ENCODE measurements at regions not wholly inside any gene's neighbourhood (a gene's known extent, or its start where the extent isn't known, plus 50 kb on each side); places are given as distances from the start of the nearest gene placed in this dataset.

DNA sequence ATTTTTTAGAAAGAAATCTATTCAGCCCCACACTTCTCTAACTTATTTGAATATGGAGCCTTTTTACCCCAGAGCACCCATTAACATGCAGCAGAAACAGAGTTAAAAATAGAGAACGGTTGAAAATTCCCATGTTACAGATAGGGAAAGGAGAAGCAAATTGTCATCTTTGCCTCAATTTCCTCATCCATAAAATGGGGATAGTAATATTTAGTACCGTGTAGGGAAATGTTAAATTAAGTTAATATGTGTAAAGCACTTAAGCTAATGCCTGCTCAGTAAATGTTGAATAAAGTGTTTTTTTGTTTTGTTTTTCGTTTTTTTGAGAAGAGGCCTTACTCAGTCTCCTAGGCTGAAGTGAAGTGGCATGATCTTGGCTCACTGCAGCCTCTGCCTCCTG is 50.3 kb downstream of the NAV1 start:
- CTCF ChIA-PET: no interaction called here
- H3K4me1 Mint-ChIP-seq: no peaks in the 10 kb centered on the region
- no peak overlapping the region for H3K27ac Mint-ChIP-seq
- peaks cover 26% of the 10 kb centered on the region for H3K27me3 Mint-ChIP-seq
- ATAC-seq: no peak
- H3K9me3 Mint-ChIP-seq (ENCODE audit: low read depth): no peaks in the 10 kb centered on the region
- no peaks in the 10 kb centered on the region for H3K36me3 Mint-ChIP-seq
- H3K4me3 Mint-ChIP-seq: no peak overlapping the region
- DNase-seq: no peak

DNA sequence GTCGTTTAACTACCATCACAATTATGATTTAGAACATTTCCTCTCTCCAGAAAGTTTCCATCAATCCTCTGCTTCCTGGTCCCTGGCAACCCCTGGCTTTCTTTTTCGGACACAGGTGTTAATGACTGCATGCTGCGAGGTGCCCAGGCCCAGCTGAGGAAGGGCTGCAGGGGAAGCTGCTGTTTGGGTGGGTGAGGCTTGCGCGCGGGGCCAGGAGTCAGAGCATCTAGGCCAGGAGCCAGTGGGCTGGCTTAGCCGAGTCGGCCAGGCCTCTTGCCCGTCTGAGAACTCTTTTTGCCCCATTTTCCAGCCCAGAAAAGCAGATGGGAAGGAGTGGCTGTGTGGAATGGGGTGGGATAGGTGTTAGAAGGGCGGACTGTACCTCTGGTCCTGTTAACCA is 51.5 kb downstream of the NAV1 start:
- Mint-ChIP-seq H3K9me3 (ENCODE audit: low read depth) (no peaks in the 10 kb centered on the region), H3K27ac (no peak overlapping the region), H3K27me3 (peaks cover 21% of the 10 kb centered on the region), H3K4me3 (no peak overlapping the region), H3K36me3 (no peaks in the 10 kb centered on the region), H3K4me1 (no peaks in the 10 kb centered on the region)
- CTCF ChIA-PET: no interaction called here
- no peak for DNase-seq
- ATAC-seq: no peak

DNA sequence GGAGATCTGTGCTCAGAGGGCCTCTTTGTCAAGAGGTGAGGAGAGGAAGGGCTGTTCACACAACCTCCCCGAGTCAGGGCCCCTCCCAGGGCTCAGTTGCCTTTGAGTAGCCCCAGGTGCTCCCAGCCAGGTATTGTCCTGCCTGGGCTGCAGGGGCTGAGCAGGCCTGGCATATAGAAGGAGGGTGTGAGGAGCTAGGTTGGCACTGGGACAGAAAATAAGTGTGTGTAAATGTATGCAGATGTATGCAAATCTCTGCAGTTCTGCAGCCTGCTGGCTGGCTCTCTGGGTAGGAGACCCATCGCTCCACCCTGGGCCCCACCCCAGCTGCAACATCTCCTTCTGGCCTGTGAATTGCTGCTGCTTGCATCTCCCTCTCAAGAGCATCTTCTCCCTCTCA is 52.4 kb downstream of the NAV1 start:
- H3K9me3 Mint-ChIP-seq (ENCODE audit: low read depth): no peaks in the 10 kb centered on the region
- no peaks in the 10 kb centered on the region for H3K4me1 Mint-ChIP-seq
- no peak overlapping the region for H3K27ac Mint-ChIP-seq
- ATAC-seq: no peak
- H3K4me3 Mint-ChIP-seq: no peak overlapping the region
- no peak for DNase-seq
- CTCF ChIA-PET: no interaction called here
- H3K36me3 Mint-ChIP-seq: no peaks in the 10 kb centered on the region
- H3K27me3 Mint-ChIP-seq: peaks cover 14% of the 10 kb centered on the region

DNA sequence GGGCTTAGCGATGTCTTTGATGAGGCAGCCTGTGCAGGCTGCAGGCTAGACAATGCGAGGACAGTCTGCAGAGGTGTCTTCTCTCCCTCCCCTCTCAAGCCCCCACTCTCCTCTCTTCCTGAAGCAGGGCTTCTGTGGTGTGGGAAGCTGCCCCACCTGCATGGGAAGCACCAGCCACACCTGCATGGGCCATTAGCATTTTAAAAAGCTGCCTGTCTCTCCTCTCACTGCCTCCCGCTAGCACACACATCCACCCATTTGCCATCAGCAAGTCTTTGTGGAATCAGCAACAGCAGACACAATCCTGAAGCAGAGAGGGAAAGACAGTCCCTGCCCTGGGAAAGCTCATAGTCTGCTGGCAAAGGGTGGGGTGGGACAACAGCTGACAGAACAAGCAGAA is 53.1 kb downstream of the NAV1 start:
- Mint-ChIP-seq H3K36me3 (no peaks in the 10 kb centered on the region), H3K9me3 (ENCODE audit: low read depth) (no peaks in the 10 kb centered on the region), H3K27me3 (peaks cover 11% of the 10 kb centered on the region), H3K4me3 (no peak overlapping the region), H3K4me1 (no peaks in the 10 kb centered on the region), H3K27ac (no peak overlapping the region)
- no peak for ATAC-seq
- CTCF ChIA-PET: no interaction called here
- DNase-seq: no peak

DNA sequence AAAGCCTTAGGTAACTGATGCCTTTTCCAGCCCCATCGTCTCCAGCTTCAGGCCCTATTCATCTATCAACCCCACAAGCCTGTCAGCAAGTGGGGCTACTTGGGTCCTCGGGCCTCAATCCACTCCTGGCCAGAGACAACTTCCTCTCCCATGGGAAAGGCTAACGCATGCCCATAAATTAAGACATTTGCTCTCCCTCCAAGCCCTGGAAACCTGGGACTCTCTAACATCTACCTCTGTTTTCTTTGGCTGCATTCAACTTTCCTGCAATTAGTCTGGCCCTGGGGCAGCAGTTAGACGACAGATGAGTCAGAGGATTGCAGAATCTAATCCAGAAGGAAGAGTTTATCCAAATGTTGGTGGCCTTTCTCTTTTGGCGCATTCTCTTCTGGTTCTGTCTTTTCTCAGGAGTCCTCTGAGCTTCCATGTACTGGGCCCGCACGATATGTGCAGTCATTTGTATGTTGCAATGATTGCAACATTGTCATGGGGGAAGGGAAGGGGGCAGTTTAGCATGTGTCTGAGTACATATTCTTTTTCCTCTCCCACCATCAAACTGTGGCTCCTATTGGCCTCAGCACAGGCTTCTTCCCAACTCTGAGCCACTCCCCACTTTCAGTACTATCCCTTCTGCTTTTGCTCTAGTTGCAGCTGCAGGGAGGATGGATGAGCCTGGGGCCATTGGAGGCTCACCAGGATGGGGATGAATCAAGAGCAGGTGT is 54.4 kb downstream of the NAV1 start:
- no peaks in the 10 kb centered on the region for H3K9me3 Mint-ChIP-seq (ENCODE audit: low read depth)
- DNase-seq (no peak), ATAC-seq (no peak)
- H3K27ac Mint-ChIP-seq: no peak overlapping the region
- CTCF ChIA-PET: no interaction called here
- H3K27me3 Mint-ChIP-seq: peaks cover 3% of the 10 kb centered on the region
- H3K4me1 Mint-ChIP-seq: no peaks in the 10 kb centered on the region
- no peak overlapping the region for H3K4me3 Mint-ChIP-seq
- no peaks in the 10 kb centered on the region for H3K36me3 Mint-ChIP-seq

DNA sequence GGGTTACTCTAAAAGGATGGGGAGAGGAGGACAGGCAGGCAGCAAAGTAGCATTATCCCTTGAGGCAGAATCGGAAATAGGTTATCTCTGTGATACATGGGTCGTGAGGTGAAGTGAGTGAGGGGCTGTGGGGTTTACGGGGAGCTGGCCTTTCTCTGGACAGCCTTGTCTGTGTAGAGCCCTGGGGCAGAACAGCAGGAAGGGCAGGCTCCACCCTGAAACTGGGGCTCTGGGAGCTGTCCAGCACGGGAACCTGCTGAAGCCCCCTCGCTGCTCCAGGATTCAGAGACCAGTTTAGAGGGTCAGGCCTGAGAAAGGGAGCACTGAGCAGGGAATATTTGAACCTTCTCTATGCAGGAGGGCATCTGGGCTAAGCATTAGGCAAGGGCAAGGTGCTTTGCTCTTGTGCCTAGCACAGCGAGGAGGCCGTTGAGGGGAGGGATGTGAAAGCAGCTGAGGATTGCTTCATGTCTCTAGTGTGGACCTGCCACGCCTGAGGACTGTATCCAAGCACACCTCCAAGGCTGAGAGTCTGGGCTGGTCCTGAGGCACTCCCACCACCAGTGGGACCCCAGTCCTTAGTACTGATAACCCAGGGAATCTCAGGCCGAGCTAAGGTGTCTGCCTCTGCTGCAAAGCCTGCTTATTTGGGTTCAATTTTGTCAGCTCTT is 55.8 kb downstream of the NAV1 start:
- no peak for DNase-seq

DNA sequence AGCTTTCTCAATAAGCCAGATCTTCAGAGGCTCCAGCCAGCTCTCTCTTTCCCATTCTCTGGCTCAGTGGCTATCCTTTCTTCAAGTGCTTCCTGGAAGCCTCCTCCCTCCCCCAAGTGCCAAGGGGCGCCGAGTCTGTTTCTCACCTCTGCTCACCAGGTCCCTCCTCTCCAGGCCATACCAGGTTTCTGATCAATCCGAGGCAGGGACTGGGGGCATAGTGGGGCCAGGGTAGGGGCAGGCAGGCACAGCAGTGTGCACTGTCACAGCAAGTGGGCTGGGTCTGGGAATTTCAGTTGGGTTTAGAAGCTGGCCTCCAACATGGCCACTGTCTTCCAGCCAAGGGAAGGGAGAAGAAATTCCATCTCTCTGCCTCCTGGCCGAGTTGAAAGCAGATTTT is 56.5 kb downstream of the NAV1 start:
- DNase-seq (no peak), ATAC-seq (no peak)
- CTCF ChIA-PET: no interaction called here
- no peaks in the 10 kb centered on the region for H3K36me3 Mint-ChIP-seq
- H3K4me1 Mint-ChIP-seq: no peaks in the 10 kb centered on the region
- H3K9me3 Mint-ChIP-seq (ENCODE audit: low read depth): no peaks in the 10 kb centered on the region
- H3K4me3 Mint-ChIP-seq: no peak overlapping the region
- no peaks in the 10 kb centered on the region for H3K27me3 Mint-ChIP-seq
- no peak overlapping the region for H3K27ac Mint-ChIP-seq

More for the DNA sequence above, 55.8 kb downstream of the NAV1 start:
- no peak overlapping the region for H3K27ac Mint-ChIP-seq
- no peaks in the 10 kb centered on the region for H3K9me3 Mint-ChIP-seq (ENCODE audit: low read depth)
- H3K36me3 Mint-ChIP-seq: no peaks in the 10 kb centered on the region
- H3K4me3 Mint-ChIP-seq: no peak overlapping the region
- no peak for ATAC-seq
- no peaks in the 10 kb centered on the region for H3K4me1 Mint-ChIP-seq
- CTCF ChIA-PET: no interaction called here
- H3K27me3 Mint-ChIP-seq: no peaks in the 10 kb centered on the region

DNA sequence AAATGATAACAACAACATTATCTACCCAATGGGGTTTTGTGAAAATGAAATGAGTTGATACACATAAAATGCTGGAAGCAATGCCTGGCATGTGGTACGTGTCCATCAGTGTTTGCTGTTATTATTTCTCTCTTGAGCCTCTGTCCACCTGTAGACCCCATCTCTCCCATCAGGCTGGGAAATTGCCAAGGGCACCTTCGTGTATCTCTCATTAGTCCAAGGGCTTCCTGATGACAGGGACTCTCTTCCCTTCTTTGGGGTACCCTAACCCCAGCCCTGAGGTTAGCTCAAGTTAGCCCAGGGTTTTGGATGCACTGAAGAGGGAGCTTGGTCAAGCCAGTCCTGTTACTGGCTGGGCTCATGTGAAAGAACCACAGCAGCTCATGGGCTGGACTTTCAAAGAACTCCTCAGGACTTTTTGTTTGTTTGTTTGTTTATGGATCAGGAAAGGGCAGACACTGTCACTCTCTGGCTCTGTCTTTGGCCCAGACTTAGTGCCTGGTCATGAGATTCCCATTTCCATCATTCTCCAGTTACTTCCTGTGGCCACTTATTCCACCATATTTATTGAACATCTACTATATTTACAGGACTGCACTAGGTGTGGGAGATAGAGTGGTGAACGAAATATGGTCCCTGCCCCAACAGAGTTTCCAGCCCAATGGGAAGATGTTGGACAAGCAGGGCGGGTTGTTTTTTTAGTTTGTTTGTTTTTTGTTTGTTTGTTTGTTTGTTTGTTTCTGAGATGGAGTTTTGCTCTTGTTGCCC is 57.4 kb downstream of the NAV1 start:
- CTCF ChIA-PET: interaction anchor here (1.6 kb wide), 1 partner anchor 197 kb away, joined by 4 read pairs; no protein-coding TSS in a partner anchor
- Mint-ChIP-seq H3K4me3 (no peak overlapping the region), H3K27me3 (no peaks in the 10 kb centered on the region), H3K36me3 (no peaks in the 10 kb centered on the region), H3K27ac (no peak overlapping the region), H3K9me3 (ENCODE audit: low read depth) (no peaks in the 10 kb centered on the region), H3K4me1 (no peaks in the 10 kb centered on the region)
- no peak for DNase-seq
- ATAC-seq: no peak

DNA sequence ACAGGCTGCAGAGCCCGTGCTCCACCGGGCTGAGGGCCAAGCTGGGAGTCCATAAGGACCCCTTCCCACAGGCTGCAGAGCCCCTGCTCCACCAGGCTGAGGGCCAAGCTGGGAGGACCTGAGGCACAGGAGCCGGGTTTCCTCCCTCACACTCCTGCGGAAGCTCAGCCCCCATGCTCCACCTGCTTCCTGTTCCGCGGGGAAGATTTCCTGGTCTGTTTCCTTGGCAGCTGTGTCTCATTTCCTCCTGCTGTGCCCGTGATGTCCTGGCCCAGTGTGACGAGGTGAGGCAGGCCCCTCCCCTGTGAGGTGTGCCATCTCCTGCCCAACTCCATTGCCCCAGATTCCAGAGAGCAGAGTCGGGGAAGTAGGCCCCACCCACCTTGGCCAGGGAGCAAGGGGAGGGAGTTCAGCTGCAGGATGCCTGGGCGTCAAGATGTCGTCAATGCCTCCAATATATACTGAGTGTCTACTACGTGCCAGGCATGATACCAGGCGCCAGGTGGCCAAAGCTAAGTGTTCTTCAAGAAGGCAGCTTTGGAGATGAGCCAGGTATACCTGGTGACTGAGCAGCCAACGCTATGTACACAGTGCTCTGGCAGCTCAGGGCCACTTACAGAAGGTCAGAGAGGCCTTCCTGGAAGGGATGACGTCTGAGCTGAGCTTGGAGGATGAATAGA is 58.8 kb downstream of the NAV1 start:
- Mint-ChIP-seq H3K9me3 (ENCODE audit: low read depth) (no peaks in the 10 kb centered on the region), H3K36me3 (no peaks in the 10 kb centered on the region), H3K27ac (no peak overlapping the region), H3K27me3 (no peaks in the 10 kb centered on the region), H3K4me1 (no peaks in the 10 kb centered on the region), H3K4me3 (no peak overlapping the region)
- CTCF ChIA-PET: interaction anchor here (1.6 kb wide), 1 partner anchor 196 kb away, joined by 4 read pairs; no protein-coding TSS in a partner anchor
- no peak for ATAC-seq
- no peak for DNase-seq

DNA sequence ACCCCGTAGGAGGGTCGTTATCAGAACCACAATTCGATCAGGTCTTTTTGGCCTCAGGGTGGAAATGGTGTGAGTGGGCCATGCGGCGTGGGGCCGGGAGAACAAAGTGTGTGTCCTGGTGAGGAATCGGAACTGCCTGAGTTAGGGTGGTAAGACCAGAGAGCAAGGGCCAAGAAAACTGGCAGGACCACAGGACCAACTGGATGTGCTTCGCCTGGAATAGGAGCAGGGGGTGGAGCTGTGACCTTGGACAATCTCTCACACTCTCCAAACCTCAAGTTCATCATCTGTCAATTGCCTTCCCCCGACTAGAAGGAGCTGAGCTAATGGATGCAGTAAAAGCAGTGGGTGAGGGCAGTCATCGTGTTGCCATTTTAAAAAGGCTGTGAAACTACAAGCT is 59.5 kb downstream of the NAV1 start:
- Mint-ChIP-seq H3K27me3 (no peaks in the 10 kb centered on the region), H3K27ac (no peak overlapping the region), H3K36me3 (no peaks in the 10 kb centered on the region), H3K4me1 (no peaks in the 10 kb centered on the region), H3K9me3 (ENCODE audit: low read depth) (no peaks in the 10 kb centered on the region), H3K4me3 (no peak overlapping the region)
- DNase-seq: no peak
- CTCF ChIA-PET: interaction anchor here (1.6 kb wide), 1 partner anchor 195 kb away, joined by 4 read pairs; no protein-coding TSS in a partner anchor
- no peak for ATAC-seq

DNA sequence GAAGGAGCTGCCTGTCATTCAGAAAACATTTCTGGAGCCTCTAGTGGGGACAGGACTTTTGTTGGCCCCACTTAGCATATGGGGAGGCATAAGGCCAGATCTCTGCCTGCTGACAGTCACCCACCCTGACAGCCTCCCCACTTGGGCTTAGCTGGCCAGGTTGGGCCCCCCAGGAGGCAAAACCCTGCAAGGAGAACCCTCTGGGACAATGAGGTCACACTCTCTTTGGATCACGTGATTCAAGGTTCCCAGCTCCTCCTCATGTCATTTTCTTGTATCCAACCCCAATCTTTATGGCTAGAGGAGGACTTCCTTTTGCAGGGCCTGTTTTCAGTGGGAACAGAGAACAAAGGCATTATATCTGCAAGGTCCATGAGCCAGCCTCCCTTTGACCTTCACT is 60.0 kb downstream of the NAV1 start:
- no peak overlapping the region for H3K27ac Mint-ChIP-seq
- no peak for ATAC-seq
- H3K27me3 Mint-ChIP-seq: no peaks in the 10 kb centered on the region
- no peaks in the 10 kb centered on the region for H3K4me1 Mint-ChIP-seq
- no peaks in the 10 kb centered on the region for H3K9me3 Mint-ChIP-seq (ENCODE audit: low read depth)
- CTCF ChIA-PET: no interaction called here
- H3K4me3 Mint-ChIP-seq: no peak overlapping the region
- no peak for DNase-seq
- H3K36me3 Mint-ChIP-seq: no peaks in the 10 kb centered on the region

DNA sequence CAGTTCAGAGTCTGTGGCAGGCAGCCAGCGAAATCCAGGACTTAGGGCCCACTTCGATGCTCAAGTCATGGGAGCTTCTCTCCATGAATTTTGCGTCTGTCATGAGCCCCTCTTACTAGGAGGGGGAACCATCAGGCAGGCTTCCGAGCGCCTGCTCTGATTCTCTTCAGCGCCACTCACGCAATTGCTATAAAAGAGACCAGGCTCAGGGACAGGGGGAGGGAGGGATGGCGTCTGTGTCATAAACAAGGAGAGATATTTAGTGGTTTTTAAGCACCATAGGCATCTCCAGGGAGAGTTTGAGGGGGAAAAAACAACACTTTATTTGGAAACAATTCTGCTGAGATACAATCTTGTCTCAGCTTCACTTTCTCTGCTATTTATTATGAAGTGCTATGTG is 60.6 kb downstream of the NAV1 start:
- ATAC-seq: no peak
- CTCF ChIA-PET: no interaction called here
- H3K36me3 Mint-ChIP-seq: no peaks in the 10 kb centered on the region
- no peak for DNase-seq
- no peaks in the 10 kb centered on the region for H3K27me3 Mint-ChIP-seq
- H3K4me3 Mint-ChIP-seq: no peak overlapping the region
- no peaks in the 10 kb centered on the region for H3K4me1 Mint-ChIP-seq
- no peaks in the 10 kb centered on the region for H3K9me3 Mint-ChIP-seq (ENCODE audit: low read depth)
- no peak overlapping the region for H3K27ac Mint-ChIP-seq

DNA sequence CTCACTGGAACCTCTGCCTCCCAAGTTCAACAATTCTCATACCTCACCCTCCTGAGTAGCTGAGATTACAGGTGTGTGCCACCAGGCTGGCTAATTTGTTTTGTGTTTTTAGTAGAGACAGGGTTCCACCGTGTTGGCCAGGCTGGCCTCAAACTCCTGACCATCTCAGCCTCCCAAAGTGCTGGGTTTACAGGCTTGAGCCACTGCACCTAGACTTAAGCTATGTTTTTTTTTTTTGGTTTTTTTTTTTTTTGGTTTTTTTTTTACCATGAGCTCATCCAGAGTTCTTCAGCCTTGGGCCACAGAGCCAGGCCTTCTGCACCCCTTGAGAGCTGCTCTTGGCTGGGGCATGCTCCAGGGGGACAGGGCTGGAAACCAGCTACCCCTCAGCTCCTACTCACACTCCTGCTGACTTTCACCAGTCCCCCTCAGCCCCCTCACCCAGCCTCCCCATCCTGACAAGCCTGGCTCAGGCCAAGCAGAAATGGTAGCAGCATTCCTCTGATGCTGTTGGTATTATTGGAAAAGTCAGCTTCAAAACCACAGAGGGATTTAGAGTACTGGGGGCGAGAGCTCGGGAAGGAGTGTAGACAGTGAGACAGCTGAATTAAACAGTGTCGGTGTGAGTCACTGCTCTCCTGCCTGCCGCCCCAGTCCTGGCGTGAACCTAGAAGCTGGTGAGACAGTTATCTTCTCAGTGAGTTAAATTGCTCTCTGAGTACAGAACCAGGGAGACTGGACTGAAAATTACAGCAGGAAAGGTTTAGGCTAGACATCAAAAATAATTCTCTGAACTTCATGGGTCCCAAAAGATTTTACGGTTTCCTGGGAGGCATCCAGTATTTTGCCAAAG is 63.7 kb downstream of the NAV1 start:
- no peak for DNase-seq
- ATAC-seq: no peak
- CTCF ChIA-PET: no interaction called here
- H3K9me3 Mint-ChIP-seq (ENCODE audit: low read depth): no peaks in the 10 kb centered on the region
- H3K4me3 Mint-ChIP-seq: no peak overlapping the region
- H3K36me3 Mint-ChIP-seq: no peaks in the 10 kb centered on the region
- no peaks in the 10 kb centered on the region for H3K4me1 Mint-ChIP-seq
- H3K27ac Mint-ChIP-seq: no peak overlapping the region
- no peaks in the 10 kb centered on the region for H3K27me3 Mint-ChIP-seq

All from activated CD8-positive, alpha-beta memory T cell treated with anti-CD3 and anti-CD28 coated beads, Interleukin-2, amount 10 ng/mL, durations not matched to agents 7 days and 5 days (primary cell).